ENCODE measurements at regions not wholly inside any gene's neighbourhood (a gene's known extent, or its start where the extent isn't known, plus 50 kb on each side); places are given as distances from the start of the nearest gene placed in this dataset.
"Not testable (repeated sequence)": the region's sequence is repeated elsewhere in the genome, so short reads cannot be mapped to it uniquely, and the experiment has no call there.

DNA sequence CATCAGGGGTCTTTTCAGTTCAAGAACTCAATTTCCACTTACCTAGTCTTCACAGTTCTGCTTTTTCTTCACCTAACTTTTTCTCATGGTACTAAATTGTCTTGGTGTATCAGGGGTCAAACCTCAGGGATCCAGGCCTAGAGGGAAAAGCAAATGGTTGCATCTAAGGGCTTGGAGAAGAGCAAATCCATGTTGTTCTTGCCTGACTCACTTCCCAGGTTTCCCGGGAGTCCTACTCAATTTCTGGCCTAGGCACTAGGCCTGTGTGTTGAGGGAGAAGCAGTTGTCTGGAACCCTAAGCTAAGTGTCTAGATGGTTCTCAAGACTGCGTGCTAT, 191.9 kb upstream of the STK26 start:
- FAIRE-seq, result no peak

DNA sequence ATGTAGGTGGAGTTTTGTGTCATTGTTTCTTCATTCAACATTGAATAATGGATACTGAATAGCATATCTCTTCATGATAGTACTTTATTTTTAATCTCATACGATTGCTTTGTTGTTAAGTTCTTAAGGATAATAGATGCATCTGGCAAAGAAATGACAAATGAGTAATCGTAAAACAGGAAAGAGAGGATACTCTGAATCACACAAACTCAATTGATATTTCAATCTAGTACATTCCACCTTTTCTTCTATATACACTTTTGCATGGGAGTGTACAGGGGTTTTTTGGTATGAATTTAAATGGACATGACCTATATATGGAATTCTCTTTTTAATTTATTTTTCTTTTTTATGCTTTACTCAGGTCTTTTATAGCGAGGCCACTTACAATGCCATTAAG, 186.9 kb upstream of the STK26 start:
- no peak for FAIRE-seq

DNA sequence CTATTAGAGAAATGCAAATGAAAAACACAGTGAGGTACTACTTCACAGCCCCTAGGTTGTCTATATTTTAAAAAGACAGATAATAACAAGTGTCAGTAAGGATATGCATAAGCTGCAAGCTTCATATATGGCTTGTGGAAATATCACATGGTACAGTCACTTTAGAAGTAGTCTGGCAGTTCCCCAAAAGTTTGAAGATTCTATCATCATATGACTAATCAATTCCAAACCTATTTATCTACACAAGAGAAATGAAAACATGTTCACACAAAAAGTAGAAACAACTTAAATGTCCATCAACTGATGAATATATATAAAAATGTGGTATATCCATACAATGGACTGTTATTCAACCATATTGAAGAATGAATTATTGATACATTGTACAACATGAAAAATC, 185.8 kb upstream of the STK26 start:
- FAIRE-seq, result no peak

DNA sequence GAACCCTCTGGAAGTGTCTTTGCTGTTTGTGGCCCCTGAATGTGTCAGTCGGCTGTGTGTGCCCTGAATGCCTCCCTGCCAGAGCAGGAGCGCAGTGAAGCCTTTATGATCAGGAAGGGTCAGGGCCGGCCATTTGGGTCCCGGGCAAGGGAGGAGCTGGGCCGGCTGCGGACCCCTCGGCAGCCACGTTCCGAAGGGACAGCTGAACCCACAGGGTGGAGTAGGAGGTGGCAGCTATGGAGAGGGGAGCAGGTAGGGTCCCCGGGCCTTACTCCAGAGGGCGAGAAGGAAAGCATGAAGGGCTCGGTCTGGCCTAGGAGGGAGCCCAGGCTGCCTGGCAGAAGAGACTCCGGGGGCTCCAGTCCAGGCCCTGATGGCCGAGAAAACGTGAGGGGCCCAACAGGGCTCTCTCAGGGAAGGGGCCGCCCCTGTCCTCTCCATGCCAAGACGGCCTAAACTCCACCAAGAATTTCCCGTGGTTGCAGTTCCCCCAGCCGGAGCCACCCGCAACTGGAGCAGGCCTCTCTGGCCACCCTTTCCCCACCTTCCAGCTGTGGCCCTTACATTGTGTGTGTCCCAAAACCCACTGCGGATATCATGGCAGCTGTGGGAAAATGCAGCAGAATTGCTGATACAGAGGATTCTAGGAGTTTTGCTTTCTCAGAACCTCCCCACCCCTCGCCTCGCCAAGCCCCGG, 182.2 kb upstream of the STK26 start:
- no peak for FAIRE-seq

DNA sequence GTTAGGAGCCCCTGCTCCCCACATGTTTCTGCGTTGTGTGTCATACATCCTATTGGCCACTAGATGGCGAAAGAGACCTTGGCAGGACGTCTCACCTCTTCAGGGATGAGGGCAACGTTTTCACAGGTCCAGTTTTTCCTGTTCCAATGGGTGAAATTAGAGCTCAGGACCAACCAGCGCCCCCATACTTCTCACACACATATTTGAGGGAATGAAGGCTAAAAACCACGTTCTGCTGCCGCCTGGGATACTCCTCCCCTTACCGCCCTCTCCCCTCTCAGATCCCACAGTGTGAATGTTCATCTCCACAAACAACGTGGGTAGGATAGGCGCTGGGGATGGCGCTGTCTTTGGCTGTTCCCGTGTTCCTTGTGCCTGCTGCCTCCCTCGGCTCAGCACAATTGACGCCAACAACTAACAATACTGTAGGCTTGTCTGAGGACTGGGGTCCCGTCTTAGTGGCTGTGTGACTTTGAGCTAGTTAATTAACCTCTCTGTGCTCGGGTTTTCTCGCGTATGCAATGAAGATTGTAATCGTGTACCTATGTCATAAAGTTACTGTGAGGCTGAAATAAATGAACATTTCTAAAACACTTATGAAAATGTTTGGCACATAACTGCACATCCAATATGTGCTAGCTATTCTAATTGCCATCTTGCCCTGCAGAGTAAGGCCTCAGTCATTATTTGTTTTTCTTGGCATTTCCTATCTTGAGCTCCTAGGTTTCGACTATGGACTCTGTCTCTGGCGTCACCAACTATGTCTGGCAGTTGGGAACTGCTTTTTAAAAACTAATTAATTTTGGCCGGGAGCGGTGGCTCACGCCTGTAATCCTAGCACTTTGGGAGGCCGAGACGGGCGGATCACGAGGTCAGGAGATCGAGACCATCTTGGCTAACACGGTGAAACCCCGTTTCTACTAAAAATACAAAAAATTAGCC, 181.3 kb upstream of the STK26 start:
- no peak for FAIRE-seq

DNA sequence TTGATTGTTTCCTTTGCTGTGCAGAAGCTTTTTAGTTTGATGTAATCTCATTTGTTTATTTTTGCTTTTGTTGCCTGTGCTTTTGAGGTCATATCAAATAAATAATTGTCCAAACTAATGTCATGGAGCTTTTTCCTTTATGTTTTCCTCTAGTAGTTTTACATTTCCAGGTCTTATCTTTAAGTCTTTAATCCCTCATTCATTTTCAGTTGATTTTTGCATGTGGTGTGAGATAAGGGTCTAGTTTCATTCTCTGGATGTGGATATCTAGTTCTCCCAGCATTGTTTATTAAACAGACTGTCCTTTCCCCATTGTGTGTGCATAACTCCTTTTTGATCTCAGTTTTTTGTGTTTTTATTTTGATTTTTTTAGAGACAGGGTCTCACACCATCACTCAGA, 179.1 kb upstream of the STK26 start:
- no peak for FAIRE-seq

DNA sequence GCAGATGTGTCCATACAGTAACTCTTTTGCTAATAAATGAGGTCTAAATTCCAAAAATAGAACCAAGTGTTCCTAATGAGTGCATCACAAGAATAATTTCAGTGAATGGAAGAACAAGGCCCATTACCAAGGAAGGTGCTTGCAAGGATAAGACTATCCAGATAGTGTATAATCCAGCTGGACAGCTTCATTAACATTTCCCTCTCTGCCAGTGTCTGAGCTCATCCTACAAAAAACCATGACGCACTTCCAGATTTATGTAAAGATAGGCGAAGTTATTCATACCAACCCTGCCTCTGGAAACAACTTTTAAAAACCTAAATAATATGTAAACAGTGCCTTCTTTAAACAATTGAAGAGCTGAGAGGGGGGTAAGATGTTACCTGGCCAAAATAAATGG, 177.9 kb upstream of the STK26 start:
- FAIRE-seq, result no peak

DNA sequence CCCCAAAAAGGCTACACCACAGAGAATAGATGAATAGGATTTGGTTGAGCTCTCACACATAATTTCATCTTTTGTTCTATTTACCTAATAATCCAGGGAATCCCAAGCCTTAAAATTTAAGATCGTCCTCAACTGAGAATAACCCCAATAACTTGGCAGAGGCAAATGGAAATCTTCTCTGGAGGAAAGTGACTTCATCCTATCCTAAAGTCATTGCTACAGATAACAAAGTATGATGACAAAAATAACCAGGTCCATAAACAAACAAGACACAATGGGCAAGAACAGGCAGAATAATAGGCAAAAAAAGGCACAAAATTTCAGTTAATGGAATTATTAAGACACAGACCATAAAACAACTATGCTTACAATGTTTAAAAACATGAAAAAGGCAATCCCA, 177.3 kb upstream of the STK26 start:
- no peak for FAIRE-seq

DNA sequence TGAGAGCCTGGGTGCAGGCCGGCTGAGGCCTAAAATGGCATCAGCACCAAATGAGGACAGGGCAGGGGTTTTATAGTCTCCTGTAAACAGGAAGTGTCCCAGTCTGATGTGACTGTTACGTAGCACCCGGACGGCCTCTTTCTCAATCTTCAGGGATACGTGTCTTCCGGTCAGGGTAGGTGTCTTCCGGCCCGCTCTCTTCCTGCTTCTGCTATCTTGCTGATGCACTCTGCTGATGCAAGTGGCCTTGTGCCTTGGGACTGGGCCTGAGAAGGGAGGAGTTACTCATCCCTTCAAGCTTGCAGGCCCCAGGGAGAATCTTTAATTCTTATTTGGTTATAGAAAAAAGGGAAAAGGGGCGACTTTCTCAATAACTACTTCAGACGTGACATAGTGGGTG, 172.1 kb upstream of the STK26 start:
- FAIRE-seq, result not testable (repeated sequence)

DNA sequence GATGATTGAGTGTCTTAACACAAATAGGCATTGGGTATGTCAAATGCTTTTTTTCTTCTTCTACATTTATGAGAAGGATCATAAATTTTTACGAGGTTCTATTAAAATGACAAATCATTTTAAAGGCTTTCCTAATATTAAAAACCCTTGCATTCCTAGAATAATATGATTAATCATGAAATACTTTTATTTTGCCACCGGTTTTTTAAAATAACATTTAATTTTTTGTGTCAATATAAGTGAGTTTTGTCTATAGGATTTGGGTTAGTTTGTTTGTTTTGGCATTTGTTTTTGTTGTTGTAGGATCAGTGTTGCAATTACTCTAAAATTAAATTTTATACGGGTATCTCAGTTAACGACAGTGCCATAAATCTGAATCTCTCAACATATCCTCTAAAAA, 169.7 kb upstream of the STK26 start:
- no peak for FAIRE-seq

DNA sequence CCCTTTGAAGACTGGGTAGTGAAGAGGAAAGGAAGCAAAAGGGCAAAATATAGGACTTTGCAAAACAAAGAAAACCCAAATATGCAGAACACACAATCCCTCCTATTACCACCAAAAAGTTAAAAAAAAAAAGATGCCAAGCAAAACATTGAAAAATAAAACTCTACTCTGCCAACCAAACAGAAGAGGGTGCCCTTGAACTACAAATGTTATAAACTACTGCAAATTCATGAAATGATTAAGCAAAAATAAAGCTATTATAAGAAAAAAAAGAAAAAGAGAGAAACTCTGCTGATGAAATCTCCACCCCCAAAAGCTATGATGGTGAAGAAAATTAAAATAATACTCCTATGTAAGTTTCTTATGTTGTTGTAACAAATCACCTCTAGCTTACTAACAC, 168.5 kb upstream of the STK26 start:
- peak; percentile 19 for FAIRE-seq

DNA sequence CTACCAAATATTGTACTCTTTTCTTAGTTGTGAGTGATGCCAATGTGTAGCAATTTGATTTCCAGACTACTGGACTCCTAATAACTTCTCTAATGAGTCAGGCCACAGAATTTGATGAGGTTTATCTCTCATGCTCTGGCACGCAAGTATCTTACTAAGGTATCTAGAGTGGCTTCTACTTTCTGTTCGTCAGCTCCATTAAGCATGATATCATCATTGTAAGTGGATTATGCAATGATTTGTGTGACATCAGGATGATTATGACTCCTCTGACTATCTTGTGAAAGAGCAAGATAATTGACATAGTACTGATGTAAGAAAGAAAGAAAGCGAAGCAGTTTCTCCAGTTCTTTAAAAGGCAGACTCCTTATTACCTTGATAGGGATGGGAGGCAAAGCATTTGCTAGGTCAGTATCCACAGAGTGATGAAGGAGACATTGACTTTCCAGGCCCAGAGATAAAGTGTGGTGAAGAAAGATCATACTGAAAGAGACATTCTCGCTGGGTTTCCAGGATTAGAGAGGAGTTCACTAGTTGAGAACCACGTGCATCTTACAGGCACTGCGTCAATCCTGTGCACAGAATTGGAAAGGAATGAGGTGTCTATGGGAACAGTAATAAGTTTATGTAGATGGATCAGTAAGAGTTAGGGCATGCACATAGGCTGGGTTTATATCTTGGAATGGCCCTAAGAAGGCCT, 161.9 kb upstream of the STK26 start:
- no peak for FAIRE-seq

DNA sequence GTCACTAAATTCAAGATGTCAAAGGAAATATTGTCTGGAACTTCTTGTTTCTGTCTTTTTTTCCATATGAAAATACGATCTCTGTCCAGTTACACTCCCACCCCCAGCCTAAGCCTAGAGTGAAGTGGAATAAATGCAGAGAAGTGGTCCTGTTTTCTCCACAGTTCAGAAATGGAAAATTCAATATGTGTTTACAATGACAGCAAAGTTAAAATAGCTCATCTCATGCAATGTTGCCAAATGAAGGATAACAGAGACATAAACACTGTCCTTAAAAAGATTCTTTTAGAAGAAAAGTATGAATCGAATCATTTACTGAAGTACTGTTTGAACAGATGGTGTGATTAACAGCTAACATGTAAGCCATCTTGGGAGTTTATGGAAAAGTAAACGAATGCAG, 160.8 kb upstream of the STK26 start:
- no peak for FAIRE-seq

DNA sequence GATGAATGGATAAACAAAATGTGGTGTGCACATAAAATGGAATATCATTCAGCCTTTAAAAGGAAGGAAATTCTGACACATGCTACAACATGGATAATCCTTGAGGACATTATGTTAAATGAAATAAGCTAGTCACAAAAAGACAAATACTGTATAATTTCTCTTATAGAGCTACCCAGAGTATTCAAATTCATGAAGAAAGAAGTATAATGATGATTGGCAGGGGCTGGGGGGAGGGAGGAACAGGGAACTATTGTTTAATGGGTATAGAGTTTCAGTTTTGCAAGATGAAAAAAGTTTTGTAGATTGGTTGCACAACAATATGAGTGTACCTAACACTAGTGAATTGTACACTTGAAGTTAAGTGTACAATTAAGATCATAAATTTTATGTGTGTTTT, 153.9 kb upstream of the STK26 start:
- no peak for FAIRE-seq

DNA sequence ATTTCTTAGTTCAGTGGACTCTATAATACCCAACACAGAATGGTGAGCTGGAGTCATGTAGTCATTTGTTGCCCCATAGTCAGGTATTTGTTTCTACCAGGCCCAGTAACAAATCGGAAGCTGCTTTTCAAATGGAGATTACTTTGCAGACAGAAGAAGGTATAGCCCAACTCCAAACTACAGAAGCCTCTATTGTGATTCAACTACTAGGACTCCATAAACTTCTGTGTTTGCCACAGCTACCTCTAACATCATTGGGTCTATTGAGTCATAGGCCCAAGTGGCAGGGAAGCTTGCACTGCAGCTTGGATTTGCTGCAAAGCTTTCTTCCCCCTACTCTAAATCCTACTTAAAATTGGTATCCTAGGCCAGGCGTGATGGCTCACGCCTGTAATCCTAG, 148.8 kb upstream of the STK26 start:
- no peak for FAIRE-seq

DNA sequence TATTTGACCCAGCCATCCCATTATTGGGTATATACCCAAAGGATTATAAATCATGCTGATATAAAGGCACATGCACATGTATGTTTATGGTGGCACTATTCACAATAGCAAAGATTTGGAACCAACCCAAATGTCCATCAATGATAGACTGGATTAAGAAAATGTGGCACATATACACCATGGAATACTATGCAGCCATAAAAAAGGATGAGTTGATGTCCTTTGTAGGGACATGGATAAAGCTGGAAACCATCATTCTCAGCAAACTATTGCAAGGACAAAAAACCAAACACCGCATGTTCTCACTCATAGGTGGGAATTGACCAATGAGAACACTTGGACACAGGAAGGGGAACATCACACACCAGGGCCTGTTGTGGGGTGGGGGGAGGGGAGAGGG, 147.3 kb upstream of the STK26 start:
- FAIRE-seq, result not testable (repeated sequence)

DNA sequence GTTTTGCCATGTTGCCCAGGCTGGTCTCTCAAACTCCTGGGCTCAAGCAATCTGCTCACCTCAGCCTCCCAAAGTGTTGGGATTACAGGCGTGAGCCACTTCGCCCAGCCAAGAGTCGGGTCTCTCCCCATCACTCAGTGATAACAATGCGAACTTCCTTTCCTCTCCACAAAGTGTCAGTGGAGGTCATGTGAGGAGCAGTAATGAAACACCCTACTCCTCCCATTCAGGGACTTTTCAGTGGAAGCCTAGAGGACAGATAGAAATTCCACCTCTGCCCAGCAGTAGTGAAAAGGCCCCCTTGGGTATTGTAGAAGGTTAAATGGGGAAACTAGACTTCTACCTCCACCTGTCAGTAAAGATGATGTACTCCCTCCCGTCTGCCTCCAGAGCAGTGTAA, 141.9 kb upstream of the STK26 start:
- FAIRE-seq, result no peak

DNA sequence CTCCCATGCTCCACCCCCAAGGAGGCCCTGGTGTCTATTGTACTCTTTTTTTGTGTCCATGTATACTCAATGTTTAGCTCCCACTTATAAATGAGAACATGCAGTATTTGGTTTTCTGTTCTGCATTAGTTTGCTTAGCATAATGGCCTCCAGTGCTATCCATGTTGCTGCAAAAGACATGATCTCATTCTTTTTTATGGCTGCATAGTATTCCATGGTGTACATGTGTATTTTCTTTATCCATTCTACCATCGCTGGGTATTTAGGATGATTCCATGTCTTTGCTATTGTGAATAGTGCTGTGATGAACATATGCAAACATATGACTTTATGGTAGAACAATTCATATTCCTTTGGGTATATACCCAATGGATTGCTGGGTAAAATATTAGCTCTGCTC, 138.1 kb upstream of the STK26 start:
- not testable (repeated sequence) for FAIRE-seq

DNA sequence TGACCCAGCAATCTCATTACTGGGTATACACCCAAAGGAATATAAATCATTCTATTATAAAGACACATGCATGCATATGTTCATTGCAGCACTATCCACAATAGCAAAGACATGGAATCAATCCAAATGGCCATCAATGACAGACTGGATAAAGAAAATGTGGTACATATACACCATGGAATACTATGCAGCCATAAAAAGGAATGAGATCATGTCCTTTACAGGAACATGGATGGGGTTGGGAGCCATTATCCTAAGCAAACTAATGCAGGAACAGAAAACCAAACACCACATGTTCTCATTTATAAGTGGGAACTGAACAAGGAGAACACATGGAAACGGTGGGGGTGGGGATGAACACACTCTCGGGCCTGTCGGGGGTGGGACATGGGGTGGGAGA, 129.2 kb upstream of the STK26 start:
- FAIRE-seq, result not testable (repeated sequence)

DNA sequence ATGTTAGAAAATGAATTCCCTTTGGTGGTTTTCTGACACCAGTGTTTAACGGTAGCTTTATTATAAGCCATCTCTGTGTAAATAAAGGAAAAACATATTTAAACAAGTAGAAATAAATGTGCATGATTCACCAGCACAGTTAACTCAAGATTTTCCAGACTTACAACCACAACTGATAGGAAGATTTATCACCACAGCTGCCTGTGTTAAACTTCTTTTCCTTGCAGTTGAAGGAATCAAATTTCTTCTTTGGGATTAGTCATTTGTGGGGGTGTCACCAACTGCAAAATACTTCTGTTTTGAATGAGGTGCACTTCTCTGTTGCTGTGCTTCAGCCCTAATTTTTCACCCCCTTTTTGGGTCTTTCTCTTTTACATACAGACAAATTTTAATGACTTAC, 128.1 kb upstream of the STK26 start:
- no peak for FAIRE-seq

DNA sequence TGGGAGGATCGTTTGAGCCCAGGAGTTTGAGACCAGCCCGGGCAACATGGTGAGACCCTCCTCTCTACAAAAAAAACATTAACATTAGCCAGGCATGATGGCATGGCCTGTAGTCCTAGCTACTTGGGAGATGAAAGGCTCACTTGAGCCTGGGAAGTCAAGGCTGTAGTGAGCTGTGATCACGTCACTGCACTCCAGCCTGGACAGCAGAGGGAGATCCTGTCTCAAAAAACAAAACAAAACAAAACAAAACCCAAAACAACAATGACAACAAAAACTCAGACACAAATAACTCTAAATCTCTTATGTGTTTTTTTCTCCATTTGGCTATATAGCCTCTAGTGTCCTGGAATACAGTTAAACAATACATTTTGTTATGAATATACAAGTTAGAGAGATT, 127.3 kb upstream of the STK26 start:
- no peak for FAIRE-seq

DNA sequence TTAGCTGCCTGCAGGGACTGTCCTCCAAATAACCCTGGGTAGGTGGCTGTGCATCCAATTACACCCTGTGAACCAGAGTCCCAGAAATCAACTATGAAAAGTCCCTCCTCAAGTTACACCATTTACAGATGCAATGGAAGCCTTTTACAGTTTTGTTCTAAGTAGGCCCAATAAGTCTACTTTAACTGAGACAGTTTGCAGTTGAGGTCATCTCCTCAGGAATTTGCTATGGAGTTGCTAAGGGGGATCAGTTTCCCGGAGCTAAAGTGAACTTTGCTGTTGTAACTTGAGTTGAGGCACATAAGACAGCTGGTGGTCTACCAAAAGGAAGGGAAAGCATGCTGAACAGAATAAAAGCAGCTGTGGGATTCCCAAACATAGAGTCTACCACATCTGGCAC, 121.6 kb upstream of the STK26 start:
- no peak for FAIRE-seq

DNA sequence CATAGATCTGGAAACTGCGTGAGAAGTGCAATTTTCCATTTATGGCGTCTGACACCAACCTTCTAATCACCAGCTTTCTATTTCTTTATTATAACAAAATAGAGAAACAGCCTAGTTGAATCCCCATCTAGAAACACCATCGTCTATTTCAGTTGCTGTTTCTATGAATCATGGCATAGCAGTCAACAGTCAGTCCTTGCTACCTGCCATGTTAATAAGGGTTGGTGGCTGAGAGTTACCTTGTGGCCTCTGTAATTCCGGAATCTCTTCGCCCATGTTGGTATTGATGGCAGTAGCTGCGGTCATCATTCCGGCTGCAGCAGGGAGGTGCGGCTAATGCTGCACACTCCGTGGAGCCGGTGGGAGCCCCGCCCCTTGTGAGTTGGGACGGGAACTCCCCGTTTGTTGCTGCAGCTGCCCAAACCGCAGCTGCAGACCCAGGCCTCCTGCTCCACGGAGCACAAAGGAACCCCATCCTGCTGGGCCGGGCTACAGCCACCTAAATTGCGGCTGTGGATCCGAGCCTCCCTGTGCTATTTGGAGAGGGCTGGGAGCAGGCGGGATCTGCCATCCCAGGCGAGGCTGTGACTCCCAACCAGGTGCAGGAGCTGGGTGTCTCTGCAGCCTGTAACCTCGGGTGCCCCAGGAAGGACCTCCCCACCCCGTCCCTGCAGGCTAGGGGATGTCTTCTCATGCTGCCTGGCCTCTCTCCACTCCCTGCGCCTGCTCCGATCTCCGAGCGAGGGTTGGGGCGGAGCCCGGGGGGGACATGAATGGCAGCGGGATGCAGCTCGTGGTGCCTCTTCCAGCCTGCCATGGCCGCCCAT, 115.4 kb upstream of the STK26 start:
- no peak for FAIRE-seq
